HepG2 (cell line): ENCODE measurements at regions not wholly inside any gene's neighbourhood (a gene's known extent, or its start where the extent isn't known, plus 50 kb on each side); places are given as distances from the start of the nearest gene placed in this dataset.
A peak's percentile ranks its signal among the peaks of the same experiment; 100 is the strongest.
"Not testable (repeated sequence)": the region's sequence is repeated elsewhere in the genome, so short reads cannot be mapped to it uniquely, and the experiment has no call there.

Experiments
- ATAC-seq: fragments of 200-7000 bp; cut with Tn5 transposase; 3 replicates; pipeline ENCODE4 v1.9.1; 2020; ENCODE audit warnings: mild to moderate bottlenecking, moderate library complexity
- BruUV-seq: library from RNA; stranded (reverse); fragments of 400-500 nt; replicated peaks from 2 replicates; lab custom pipeline; 2021; lab: Mats Ljungman, UMichigan
- CTCF ChIA-PET: fragments of 300-600 bp; formaldehyde crosslinking; extraction: SDS; loops from one replicate; lab custom pipeline; 2021; ENCODE audit warnings: low total read pairs, inconsistent platforms, low intra/inter-chr PET ratio; lab: Yijun Ruan, JAX
- POLR2A ChIA-PET: fragments of 350-600 bp; sonication (Branson Sonifier 250); formaldehyde crosslinking; loops from one replicate; lab custom pipeline; 2020; ENCODE audit warnings: antibody characterized with exemption, inconsistent platforms; lab: Yijun Ruan, JAX
- DNase-seq: peaks from one replicate; pipeline ENCODE4 v3.0.0-alpha.2; 2015; ENCODE audit warnings: low spot score
- FAIRE-seq: peaks from 3 replicates; lab custom pipeline; 2011; peaks lifted over from hg19 to GRCh38; lab: Jason Lieb, UNC
- H2AFZ ChIP-seq: one replicate; pipeline ENCODE4 v1.6.1; 2011; ENCODE audit warnings: low read length, inconsistent platforms
- H3K27ac ChIP-seq: fragments of 300-600 bp; 3 replicates; pipeline ENCODE4 v1.8.0; 2011; ENCODE audit warnings: mixed run types, mild to moderate bottlenecking, mixed read lengths, low read length, inconsistent platforms; ENCODE audit not compliant: insufficient read depth; ENCODE audit errors: extremely low read length
- H3K27me3 ChIP-seq, 2 experiments: fragments of 200-600 bp in 1 of 2; 2 replicates in 1 of 2; 3 replicates in 1 of 2; pipeline versions ENCODE4 v1.6.0 to v1.8.0; 2011; ENCODE audit warnings: low read length in 2 of 2, mild to moderate bottlenecking in 2 of 2, moderate library complexity in 2 of 2, inconsistent platforms in 1 of 2; ENCODE audit not compliant: insufficient read depth in 2 of 2, control insufficient read depth in 1 of 2
- H3K36me3 ChIP-seq, 2 experiments: fragments of 200-600 bp in 1 of 2; replicated peaks in 1 of 2; 2 replicates in 1 of 2; 3 replicates in 1 of 2; pipeline versions ENCODE4 v1.5.1 to v1.8.0; 2011; ENCODE audit warnings: low read length in 2 of 2, inconsistent platforms in 1 of 2; ENCODE audit not compliant: insufficient read depth in 2 of 2, control insufficient read depth in 1 of 2
- H3K4me1 ChIP-seq: 2 replicates; pipeline ENCODE4 v1.5.1; 2012; ENCODE audit warnings: low read length, inconsistent platforms; ENCODE audit not compliant: insufficient read depth
- H3K4me2 ChIP-seq: 2 replicates; pipeline ENCODE4 v1.6.0; 2011; ENCODE audit warnings: low read depth, low read length, inconsistent platforms
- H3K4me3 ChIP-seq, 3 experiments: fragments of 200-600 bp in 1 of 3; sonication (generic), shearing (Covaris generic) in 1 of 3; replicated peaks in 1 of 3; 2 replicates each; pipeline ENCODE4 v1.5.1; 2011 to 2016; ENCODE audit warnings: low read length in 3 of 3, inconsistent platforms in 2 of 3, low read depth in 2 of 3, mild to moderate bottlenecking in 2 of 3, control low read depth in 1 of 3, mixed read lengths in 1 of 3; ENCODE audit not compliant: insufficient read depth in 1 of 3
- H3K79me2 ChIP-seq: one replicate; pipeline ENCODE4 v1.6.1; 2011; ENCODE audit warnings: low read length, inconsistent platforms; ENCODE audit not compliant: insufficient read depth
- H3K9ac ChIP-seq: 2 replicates; pipeline ENCODE4 v1.6.0; 2011; ENCODE audit warnings: mild to moderate bottlenecking, low read depth, low read length, inconsistent platforms; ENCODE audit not compliant: insufficient read depth
- H3K9me3 ChIP-seq: 2 replicates; pipeline ENCODE4 v1.5.1; 2012; ENCODE audit warnings: mild to moderate bottlenecking, low read length
- H4K20me1 ChIP-seq: 2 replicates; pipeline ENCODE4 v1.6.0; 2011; ENCODE audit warnings: inconsistent platforms, mild to moderate bottlenecking, low read length, moderate library complexity; ENCODE audit not compliant: insufficient read depth
- ATF7 ChIP-seq, 2 experiments: fragments of 450-650 bp in 1 of 2; sonication (generic) in 1 of 2; formaldehyde crosslinking in 1 of 2; IDR thresholded peaks; 2 replicates each; pipeline versions ENCODE4 v1.4.0 to v1.6.1; 2016 to 2020; ENCODE audit warnings: antibody characterized with exemption in 1 of 2, mild to moderate bottlenecking in 1 of 2, missing genetic modification reagents in 1 of 2
- WGBS: methylation state at CpG from one replicate; pipeline ENCODE4 v1.1.6; 2017; ENCODE audit warnings: low lambda C conversion rate; 5-methylcytosine and 5-hydroxymethylcytosine counted together
- in situ Hi-C: cut with HindIII; loops from 2 replicates; pipeline ENCODE4 v1.10.0; 2017; ENCODE audit warnings: low pct_unique_long_range_greater_than_20kb; ENCODE audit not compliant: extremely low pct_ligation_motif_present
- intact Hi-C: fragments of 100-400 bp; cut with micrococcal nuclease; formaldehyde crosslinking; loops from one replicate; pipeline ENCODE4 v1.10.0; 2022; ENCODE audit not compliant: unreplicated experiment

DNA sequence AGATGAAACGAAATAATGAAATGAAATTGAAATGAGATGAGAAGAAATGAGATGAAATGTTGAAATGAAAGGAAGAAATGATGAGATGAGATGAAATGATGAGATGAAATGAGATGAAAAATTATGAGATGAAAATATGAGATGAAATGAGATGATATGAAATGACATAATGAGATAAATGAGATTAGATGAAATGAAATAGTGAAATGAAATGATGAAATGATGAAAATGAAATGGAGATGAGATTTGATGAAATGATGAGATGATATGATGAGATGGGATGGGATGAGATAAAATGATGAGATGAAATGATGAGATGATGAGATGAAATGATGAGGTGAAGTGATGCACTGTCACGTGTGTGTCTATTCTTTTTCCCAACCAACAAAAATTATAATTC is 224.5 kb downstream of the GOLGA6L6 start:
- H3K27me3 ChIP-seq; CTCF ChIA-PET; ATAC-seq; H3K9me3 ChIP-seq; H3K4me1 ChIP-seq; H3K27ac ChIP-seq; H4K20me1 ChIP-seq; H3K4me2 ChIP-seq; H3K79me2 ChIP-seq; H3K4me3 ChIP-seq; BruUV-seq; DNase-seq; H3K36me3 ChIP-seq; H3K9ac ChIP-seq; intact Hi-C loops; in situ Hi-C loops; H2AFZ ChIP-seq; FAIRE-seq; POLR2A ChIA-PET; TF ChIP-seq ATF7 (CRISPR knock-in tag; IDR thresholded peaks at IDR 0.05): not testable (repeated sequence)
- TF ChIP-seq ATF7 (IDR thresholded peaks at IDR 0.05) = peak; percentile 68
- WGBS = 2% methylated on average over 2 of the region's 2 CpGs

DNA sequence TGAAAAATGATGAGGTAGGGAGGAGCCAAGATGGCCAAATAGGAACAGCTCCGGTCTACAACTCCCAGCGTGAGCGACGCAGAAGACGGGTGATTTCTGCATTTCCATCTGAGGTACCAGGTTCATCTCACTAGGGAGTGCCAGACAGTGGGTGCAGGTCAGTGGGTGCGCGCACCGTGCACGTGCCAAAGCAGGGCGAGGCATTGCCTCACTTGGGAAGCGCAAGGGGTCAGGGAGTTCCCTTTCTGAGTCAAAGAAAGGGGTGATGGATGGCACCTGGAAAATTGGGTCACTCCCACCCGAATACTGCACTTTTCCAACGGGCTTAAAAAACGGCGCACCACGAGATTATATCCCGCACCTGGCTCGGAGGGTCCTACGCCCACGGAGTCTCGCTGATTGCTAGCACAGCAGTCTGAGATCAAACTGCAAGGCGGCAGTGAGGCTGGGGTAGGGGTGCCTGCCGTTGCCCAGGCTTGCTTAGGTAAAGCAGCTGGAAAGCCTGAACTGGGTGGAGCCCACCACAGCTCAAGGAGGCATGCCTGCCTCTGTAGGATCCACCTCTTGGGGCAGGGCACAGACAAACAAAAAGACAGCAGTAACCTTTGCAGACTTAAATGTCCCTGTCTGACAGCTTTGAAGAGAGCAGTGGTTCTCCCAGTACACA is 230.5 kb downstream of the GOLGA6L6 start:
- H3K4me3 ChIP-seq, H3K9ac ChIP-seq, FAIRE-seq, H3K27ac ChIP-seq, H3K4me2 ChIP-seq, H3K36me3 ChIP-seq, DNase-seq, H4K20me1 ChIP-seq, intact Hi-C loops, CTCF ChIA-PET, H3K79me2 ChIP-seq, H3K27me3 ChIP-seq, BruUV-seq, in situ Hi-C loops, ATAC-seq, H3K4me1 ChIP-seq, POLR2A ChIA-PET, H2AFZ ChIP-seq: not testable (repeated sequence)
- WGBS = 71% methylated on average over 19 of the region's 23 CpGs
- H3K9me3 ChIP-seq = peaks cover 38% of the 10 kb centered on the region
